Progenitor cell of endocrine pancreas (in vitro differentiated cells): ENCODE measurements at regions not wholly inside any gene's neighbourhood (a gene's known extent, or its start where the extent isn't known, plus 50 kb on each side); places are given as distances from the start of the nearest gene placed in this dataset.
"Not testable (repeated sequence)": the region's sequence is repeated elsewhere in the genome, so short reads cannot be mapped to it uniquely, and the experiment has no call there.

Source experiments
- DNase-seq: peaks from one replicate; pipeline ENCODE4 v3.0.0; 2021; ENCODE audit warnings: low spot score; ENCODE audit not compliant: unreplicated experiment
- H3K27ac Mint-ChIP-seq: 2 replicates; pipeline ENCODE4 v1.8.0; 2021; ENCODE audit warnings: mild to moderate bottlenecking, moderate library complexity, mixed read lengths
- H3K27me3 Mint-ChIP-seq: 2 replicates; pipeline ENCODE4 v1.8.0; 2021; ENCODE audit warnings: mixed read lengths
- H3K36me3 Mint-ChIP-seq: 2 replicates; pipeline ENCODE4 v1.8.0; 2022; ENCODE audit warnings: mixed read lengths; ENCODE audit not compliant: insufficient read depth
- H3K4me1 Mint-ChIP-seq: 2 replicates; pipeline ENCODE4 v1.8.0; 2021; ENCODE audit warnings: low read depth, mixed read lengths
- H3K4me3 Mint-ChIP-seq: 2 replicates; pipeline ENCODE4 v1.8.0; 2021; ENCODE audit warnings: low read depth, mild to moderate bottlenecking, moderate library complexity, mixed read lengths
- H3K9me3 Mint-ChIP-seq: 2 replicates; pipeline ENCODE4 v1.8.0; 2021; ENCODE audit warnings: low read depth, mixed read lengths
- CTCF ChIP-seq: fragments of 200-600 bp; sonication (generic); IDR thresholded peaks from one replicate; pipeline ENCODE4 v1.5.0; 2021; ENCODE audit warnings: antibody characterized with exemption, mild to moderate bottlenecking; ENCODE audit not compliant: unreplicated experiment

- Mint-ChIP-seq H3K27ac (no peak overlapping the region), H3K27me3 (no peaks in the 10 kb centered on the region), H3K9me3 (no peaks in the 10 kb centered on the region), H3K4me3 (no peak overlapping the region), H3K36me3 (no peaks in the 10 kb centered on the region), H3K4me1 (peaks cover 5% of the 10 kb centered on the region)
- TF ChIP-seq CTCF = no peak
- no peak for DNase-seq
These were observed 273.9 kb upstream of the SGCD start for GRCh38 chr5:156053056-156053455.

GRCh38 chr5:156076912-156077311 lies 250.1 kb upstream of the SGCD start:
- no peak for DNase-seq
- H3K27ac Mint-ChIP-seq = no peak overlapping the region
- H3K9me3 Mint-ChIP-seq = peaks cover 7% of the 10 kb centered on the region
- H3K4me1 Mint-ChIP-seq = no peaks in the 10 kb centered on the region
- TF ChIP-seq CTCF = no peak
- no peaks in the 10 kb centered on the region for H3K27me3 Mint-ChIP-seq
- H3K4me3 Mint-ChIP-seq = no peak overlapping the region
- no peaks in the 10 kb centered on the region for H3K36me3 Mint-ChIP-seq

- Mint-ChIP-seq H3K4me3 (no peak overlapping the region), H3K9me3 (peaks cover 16% of the 10 kb centered on the region), H3K36me3 (no peaks in the 10 kb centered on the region), H3K27ac (no peak overlapping the region), H3K4me1 (no peaks in the 10 kb centered on the region), H3K27me3 (no peaks in the 10 kb centered on the region)
- DNase-seq = no peak
- no peak for TF ChIP-seq CTCF
These were observed 239.3 kb upstream of the SGCD start for GRCh38 chr5:156087577-156088110.

GRCh38 chr5:156089955-156090940 lies 236.7 kb upstream of the SGCD start:
- peaks cover 16% of the 10 kb centered on the region for H3K9me3 Mint-ChIP-seq
- H3K27ac Mint-ChIP-seq, H3K4me1 Mint-ChIP-seq, H3K36me3 Mint-ChIP-seq, H3K27me3 Mint-ChIP-seq, H3K4me3 Mint-ChIP-seq, DNase-seq: not testable (repeated sequence)

- Mint-ChIP-seq H3K36me3 (no peaks in the 10 kb centered on the region), H3K27ac (peak overlapping the region; percentile 63), H3K9me3 (peaks cover 16% of the 10 kb centered on the region), H3K4me1 (peaks cover 3% of the 10 kb centered on the region), H3K27me3 (no peaks in the 10 kb centered on the region), H3K4me3 (no peak overlapping the region)
- no peak for TF ChIP-seq CTCF
- no peak for DNase-seq
These were observed 233.9 kb upstream of the SGCD start for GRCh38 chr5:156093024-156093423.

GRCh38 chr5:156094001-156094400 lies 233.0 kb upstream of the SGCD start:
- no peaks in the 10 kb centered on the region for H3K36me3 Mint-ChIP-seq
- no peak for DNase-seq

More at GRCh38 chr5:156094001-156094400, 233.0 kb upstream of the SGCD start:
- TF ChIP-seq CTCF = no peak
- H3K27me3 Mint-ChIP-seq = no peaks in the 10 kb centered on the region
- H3K4me1 Mint-ChIP-seq = peaks cover 3% of the 10 kb centered on the region
- no peak overlapping the region for H3K4me3 Mint-ChIP-seq
- H3K9me3 Mint-ChIP-seq = peaks cover 16% of the 10 kb centered on the region
- H3K27ac Mint-ChIP-seq = no peak overlapping the region
